ENCODE measurements at regions not wholly inside any gene's neighbourhood (a gene's known extent, or its start where the extent isn't known, plus 50 kb on each side); places are given as distances from the start of the nearest gene placed in this dataset.

- no peak overlapping the region for H3K4me3 ChIP-seq (ENCODE audit: low read length)
- DNase-seq (ENCODE audit: low read depth), result no peak
- peak; percentile 20; the same call in 1 of the 2 replicates for TF ChIP-seq CTCF (conservative IDR thresholded peaks at IDR 0.05; ENCODE audit: low read length)
Measured at GRCh38 chr7:13179011-13179582, 491.7 kb downstream of the ARL4A start.

GRCh38 chr7:13179775-13180523, 492.5 kb downstream of the ARL4A start:
- TF ChIP-seq CTCF (conservative IDR thresholded peaks at IDR 0.05; ENCODE audit: low read length), result no peak
- no peak overlapping the region for H3K4me3 ChIP-seq (ENCODE audit: low read length)
- peak; percentile 15 for DNase-seq (ENCODE audit: low read depth)

- H3K4me3 ChIP-seq (ENCODE audit: low read length), result no peak overlapping the region
- no peak for DNase-seq (ENCODE audit: low read depth)
- TF ChIP-seq CTCF (conservative IDR thresholded peaks at IDR 0.05; ENCODE audit: low read length), result no peak
Measured at GRCh38 chr7:13181216-13181615, 493.8 kb downstream of the ARL4A start.

GRCh38 chr7:13185139-13185538, 497.7 kb downstream of the ARL4A start:
- H3K4me3 ChIP-seq (ENCODE audit: low read length), result no peak overlapping the region
- no peak for TF ChIP-seq CTCF (conservative IDR thresholded peaks at IDR 0.05; ENCODE audit: low read length)
- DNase-seq (ENCODE audit: low read depth), result no peak

- no peak for DNase-seq (ENCODE audit: low read depth)
- no peak overlapping the region for H3K4me3 ChIP-seq (ENCODE audit: low read length)
- no peak for TF ChIP-seq CTCF (conservative IDR thresholded peaks at IDR 0.05; ENCODE audit: low read length)
Measured at GRCh38 chr7:13188236-13188805, 500.9 kb downstream of the ARL4A start.

- no peak for DNase-seq (ENCODE audit: low read depth)
- H3K4me3 ChIP-seq (ENCODE audit: low read length), result no peak overlapping the region
- TF ChIP-seq CTCF (conservative IDR thresholded peaks at IDR 0.05; ENCODE audit: low read length), result no peak
Measured at GRCh38 chr7:13188922-13189321, 501.5 kb downstream of the ARL4A start.

GRCh38 chr7:13189668-13190067, 502.2 kb downstream of the ARL4A start:
- no peak overlapping the region for H3K4me3 ChIP-seq (ENCODE audit: low read length)
- TF ChIP-seq CTCF (conservative IDR thresholded peaks at IDR 0.05; ENCODE audit: low read length), result no peak

More at GRCh38 chr7:13189668-13190067, 502.2 kb downstream of the ARL4A start:
- peak; percentile 13 for DNase-seq (ENCODE audit: low read depth)

Measured in AG10803 (cell line).